Mammary epithelial cell (primary cell): ENCODE measurements at regions not wholly inside any gene's neighbourhood (a gene's known extent, or its start where the extent isn't known, plus 50 kb on each side); places are given as distances from the start of the nearest gene placed in this dataset.

Experiments
- EZH2 ChIP-seq: IDR thresholded peaks from 2 replicates; pipeline ENCODE4 v1.6.1; 2012; ENCODE audit warnings: low read length, inconsistent platforms, borderline replicate concordance
- TF ChIP-seq, protein P1 (sequence below), 2 donors: IDR thresholded peaks in 1 of 2; conservative IDR thresholded peaks in 1 of 2; 2 replicates each; pipeline ENCODE4 v1.5.1; 2011 to 2012; ENCODE audit warnings: inconsistent platforms in 2 of 2, low read length in 2 of 2, mild to moderate bottlenecking in 2 of 2, control low read depth in 1 of 2, low read depth in 1 of 2; ENCODE audit not compliant: insufficient read depth in 1 of 2; ENCODE audit errors: extremely low read depth in 1 of 2

DNA sequence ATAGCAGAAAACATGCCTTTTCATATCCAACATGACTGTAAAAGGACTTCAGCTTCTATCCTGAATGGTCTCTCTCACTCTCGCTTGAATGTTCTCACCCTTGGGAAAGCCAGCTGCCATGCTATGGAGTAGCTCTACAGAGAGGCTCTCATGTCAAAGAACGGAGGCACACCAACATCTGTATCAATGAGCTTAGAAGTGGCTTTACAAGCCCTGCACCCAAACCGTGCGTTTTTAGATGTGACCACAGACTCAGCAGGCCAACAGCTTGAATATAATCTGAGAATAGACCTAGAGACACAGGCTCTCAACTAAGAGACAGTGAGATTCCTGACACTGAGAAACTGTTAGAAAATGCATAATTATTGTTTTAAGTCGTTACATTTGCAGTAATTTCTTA is 1231.6 kb upstream of the CDH9 start:
- TF ChIP-seq, protein P1, sequence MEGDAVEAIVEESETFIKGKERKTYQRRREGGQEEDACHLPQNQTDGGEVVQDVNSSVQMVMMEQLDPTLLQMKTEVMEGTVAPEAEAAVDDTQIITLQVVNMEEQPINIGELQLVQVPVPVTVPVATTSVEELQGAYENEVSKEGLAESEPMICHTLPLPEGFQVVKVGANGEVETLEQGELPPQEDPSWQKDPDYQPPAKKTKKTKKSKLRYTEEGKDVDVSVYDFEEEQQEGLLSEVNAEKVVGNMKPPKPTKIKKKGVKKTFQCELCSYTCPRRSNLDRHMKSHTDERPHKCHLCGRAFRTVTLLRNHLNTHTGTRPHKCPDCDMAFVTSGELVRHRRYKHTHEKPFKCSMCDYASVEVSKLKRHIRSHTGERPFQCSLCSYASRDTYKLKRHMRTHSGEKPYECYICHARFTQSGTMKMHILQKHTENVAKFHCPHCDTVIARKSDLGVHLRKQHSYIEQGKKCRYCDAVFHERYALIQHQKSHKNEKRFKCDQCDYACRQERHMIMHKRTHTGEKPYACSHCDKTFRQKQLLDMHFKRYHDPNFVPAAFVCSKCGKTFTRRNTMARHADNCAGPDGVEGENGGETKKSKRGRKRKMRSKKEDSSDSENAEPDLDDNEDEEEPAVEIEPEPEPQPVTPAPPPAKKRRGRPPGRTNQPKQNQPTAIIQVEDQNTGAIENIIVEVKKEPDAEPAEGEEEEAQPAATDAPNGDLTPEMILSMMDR (conservative IDR thresholded peaks at IDR 0.05 in 1 of 2, IDR thresholded peaks at IDR 0.05 in 1 of 2; ENCODE audit: extremely low read depth in 1 of 2, insufficient read depth in 1 of 2, low read depth in 1 of 2, low read length in 2 of 2): no peak
- no peak for TF ChIP-seq EZH2
